Upper lobe of left lung (tissue), 4 donors: ENCODE measurements at regions not wholly inside any gene's neighbourhood (a gene's known extent, or its start where the extent isn't known, plus 50 kb on each side); places are given as distances from the start of the nearest gene placed in this dataset.

Source experiments
- CTCF ChIP-seq, 6 experiments: fragments of 450-650 bp in 4 of 6; fragments of 200-600 bp in 2 of 6; sonication (generic) in 2 of 6; IDR thresholded peaks; one replicate each; pipeline ENCODE4 v1.5.1; 2016 to 2019; ENCODE audit warnings: antibody characterized with exemption in 6 of 6
- POLR2AphosphoS5 ChIP-seq, 2 donors: sonication (generic); formaldehyde crosslinking; IDR thresholded peaks; one replicate each; pipeline ENCODE4 v1.5.1; 2017; ENCODE audit warnings: antibody characterized with exemption in 2 of 2

- TF ChIP-seq POLR2AphosphoS5 (IDR thresholded peaks at IDR 0.05) (no peak), CTCF (IDR thresholded peaks at IDR 0.05) (no peak)
Observed at GRCh38 chr2:773256-774160, 96.3 kb upstream of the TMEM18 start.
